Inferior parietal cortex (tissue), 1 donor: ENCODE measurements at regions not wholly inside any gene's neighbourhood (a gene's known extent, or its start where the extent isn't known, plus 50 kb on each side); places are given as distances from the start of the nearest gene placed in this dataset.

Experiments
- DNase-seq: peaks from one replicate; pipeline ENCODE4 v3.0.0-alpha.2; 2016; ENCODE audit errors: extremely low spot score

DNA sequence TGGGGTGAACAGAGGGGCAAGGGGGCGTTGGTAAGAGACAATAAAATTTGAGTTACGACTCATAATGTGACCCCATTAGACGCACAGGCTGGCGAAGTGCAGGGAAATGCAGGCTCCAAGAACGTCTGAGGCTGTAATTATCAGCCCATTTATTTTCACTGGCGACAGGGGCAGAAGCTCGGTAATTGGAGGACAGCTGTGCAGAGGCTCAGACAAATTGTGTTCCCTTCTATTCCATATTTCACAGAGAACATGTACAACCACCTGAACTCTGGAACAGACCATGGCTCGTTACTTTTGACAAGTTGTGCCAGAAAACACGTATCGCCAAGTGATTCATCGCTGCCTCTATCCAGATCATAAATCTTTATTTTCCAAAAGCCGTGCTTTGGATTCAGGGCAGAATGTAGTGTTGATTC is 137.3 kb upstream of the FRMD4A start:
- DNase-seq = no peak

DNA sequence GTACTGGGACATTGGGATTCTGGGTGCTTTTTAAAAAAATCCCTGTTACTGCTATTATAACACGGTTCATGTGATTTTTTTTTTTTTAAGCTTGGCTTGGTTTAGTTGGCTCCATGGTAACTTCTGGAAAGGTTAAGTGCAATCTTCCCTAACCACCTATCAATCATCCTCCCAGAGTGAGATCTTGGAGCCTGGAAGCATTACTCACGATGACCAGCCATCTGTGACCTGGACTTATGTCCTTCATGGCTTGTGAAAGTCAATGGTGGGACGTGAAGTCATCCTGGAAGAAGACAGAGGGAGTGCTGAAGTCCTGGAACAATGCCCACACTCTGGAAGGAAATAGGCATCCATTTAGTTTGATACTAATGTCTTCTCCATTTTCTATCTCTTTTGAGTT is 135.5 kb upstream of the FRMD4A start:
- DNase-seq = no peak

DNA sequence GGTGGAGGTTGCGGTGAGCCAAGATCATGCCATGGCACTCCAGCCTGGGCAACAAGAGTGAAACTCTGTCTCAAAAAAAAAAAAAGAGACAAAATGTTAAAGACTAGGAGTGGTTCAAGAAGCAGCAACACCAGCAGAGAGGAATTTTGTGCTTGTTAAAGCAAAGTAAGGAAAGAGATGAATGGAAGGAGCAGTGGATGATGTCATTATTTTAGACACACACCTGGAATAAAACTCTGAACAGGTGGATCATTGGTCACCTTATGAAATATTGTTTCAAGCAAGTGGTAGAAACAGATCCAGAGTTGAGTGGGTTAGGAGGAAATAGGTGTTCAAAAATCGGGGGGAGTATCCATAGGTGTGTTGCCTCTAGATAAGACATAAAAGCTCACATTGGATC is 129.7 kb upstream of the FRMD4A start:
- DNase-seq = no peak

DNA sequence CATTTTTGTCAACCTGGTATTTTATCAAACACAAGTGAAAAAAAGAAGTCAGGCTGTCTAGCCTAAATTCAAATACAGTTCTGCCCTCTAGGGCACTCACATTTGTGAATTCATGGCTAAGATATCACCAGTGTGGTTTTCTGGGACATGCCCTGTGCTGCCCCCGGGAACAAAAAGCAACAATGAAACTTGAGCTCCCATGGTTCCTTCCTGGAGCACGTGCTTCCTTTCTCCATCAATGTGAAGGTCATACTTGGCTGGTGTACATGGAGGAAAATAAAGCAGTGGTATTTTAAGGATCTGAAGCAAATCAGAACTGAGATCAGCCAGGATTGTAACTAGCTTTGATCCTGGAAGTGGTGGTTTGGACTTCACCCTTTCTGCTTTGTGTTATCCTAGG is 128.9 kb upstream of the FRMD4A start:
- DNase-seq = no peak

DNA sequence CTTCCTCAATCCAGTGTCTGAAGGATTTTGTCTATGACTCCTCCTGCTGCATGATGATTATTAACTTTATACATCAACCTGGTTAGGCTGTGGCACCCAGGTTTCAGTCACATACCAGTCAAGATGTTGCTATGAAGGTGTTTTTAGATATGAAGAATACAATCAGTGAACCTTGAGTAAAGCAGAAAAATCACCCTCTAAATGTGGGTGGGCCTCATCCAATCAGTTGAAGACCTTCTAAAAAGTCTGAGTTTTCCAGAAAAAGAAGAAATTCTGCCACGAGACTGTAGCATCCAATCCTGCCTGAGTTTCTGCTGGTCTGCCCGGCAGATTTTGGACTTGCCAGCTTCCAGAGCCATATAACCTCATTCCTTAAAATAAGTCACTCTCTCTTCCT is 126.1 kb upstream of the FRMD4A start:
- DNase-seq = no peak

DNA sequence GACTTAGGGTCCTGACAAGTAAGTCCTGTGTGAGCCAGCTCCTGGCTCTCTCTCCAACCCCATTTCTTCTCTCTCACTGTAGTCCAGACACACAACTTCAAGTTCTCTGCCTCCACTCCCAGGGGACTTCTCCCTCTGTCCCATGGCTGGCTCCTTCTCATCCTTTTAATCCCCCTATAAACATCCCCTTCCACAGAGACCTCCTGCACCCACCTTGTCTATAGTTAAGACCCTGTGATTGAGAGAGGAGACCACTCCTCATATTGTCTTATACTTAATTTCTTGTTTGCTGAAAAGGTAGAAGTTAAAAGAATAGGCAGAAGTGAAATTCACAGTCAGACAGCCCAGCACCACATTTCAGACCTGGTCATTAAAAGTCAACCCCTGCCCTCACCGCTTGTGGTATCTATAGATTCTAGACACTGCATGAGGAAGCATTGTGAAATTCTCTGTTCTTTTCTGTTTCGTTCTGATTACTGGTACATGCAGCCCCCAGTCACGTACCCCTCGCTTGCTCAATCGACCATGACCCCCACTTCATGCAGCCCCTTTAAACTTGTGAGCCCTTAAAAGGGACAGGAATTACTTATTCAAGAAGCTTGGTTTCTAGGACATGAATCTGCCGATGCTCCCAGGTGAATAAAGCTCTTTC is 125.6 kb upstream of the FRMD4A start:
- no peak for DNase-seq

DNA sequence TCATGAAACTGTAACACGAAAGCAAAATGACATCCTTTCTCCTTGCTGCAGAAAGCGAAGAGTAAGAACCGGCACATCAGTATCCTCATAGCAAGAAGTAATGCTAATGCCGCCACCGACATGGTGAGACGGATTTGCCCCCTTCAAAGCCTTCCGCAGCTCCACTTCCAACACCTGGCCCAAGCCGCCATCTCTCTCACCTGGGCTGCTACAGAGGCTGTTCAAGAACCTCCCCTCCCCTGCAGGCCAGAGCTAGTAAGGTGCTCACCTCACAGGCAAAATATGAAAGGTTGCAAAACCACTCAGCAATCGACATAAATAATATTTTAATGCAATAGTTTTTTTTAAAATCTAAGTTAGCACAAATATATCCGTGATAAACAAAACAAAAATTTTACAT is 123.9 kb upstream of the FRMD4A start:
- DNase-seq = no peak

DNA sequence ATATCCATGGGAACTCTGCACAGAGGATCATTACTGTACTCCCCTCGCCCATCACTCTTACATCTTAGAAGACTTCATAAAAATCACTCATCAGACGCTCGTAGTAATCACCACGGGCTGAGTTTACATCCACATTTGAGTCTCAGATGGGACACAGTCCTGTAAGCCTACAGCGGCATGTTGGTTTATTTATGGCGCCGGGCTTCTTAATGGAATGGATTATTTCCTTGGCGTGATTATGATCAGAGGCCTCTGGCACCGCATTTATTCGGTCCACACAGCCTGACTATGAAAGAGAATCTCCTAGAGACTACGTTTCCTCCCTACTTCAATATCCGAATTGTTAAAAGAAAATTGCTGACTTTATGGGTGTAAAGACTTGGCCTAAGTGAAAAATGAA is 123.5 kb upstream of the FRMD4A start:
- no peak for DNase-seq

DNA sequence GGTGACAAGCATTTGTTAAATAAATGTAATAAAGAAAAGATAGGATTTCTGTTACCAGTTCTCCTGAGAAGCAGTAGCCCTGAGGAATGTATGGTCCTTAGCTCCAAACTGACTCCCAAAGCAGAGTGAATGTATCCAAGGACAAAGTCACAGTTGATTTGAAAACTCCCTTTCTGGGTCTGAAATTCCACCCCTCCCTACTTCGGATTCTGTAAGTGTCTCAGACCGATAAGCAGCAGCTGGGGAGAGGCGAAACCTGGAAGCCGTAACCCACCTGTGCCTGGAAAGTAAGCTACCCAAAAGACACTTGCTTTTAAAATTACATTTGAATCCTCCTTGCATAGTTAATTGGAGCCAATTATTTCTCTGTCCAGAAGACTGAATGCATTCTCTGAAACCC is 122.9 kb upstream of the FRMD4A start:
- DNase-seq = no peak

DNA sequence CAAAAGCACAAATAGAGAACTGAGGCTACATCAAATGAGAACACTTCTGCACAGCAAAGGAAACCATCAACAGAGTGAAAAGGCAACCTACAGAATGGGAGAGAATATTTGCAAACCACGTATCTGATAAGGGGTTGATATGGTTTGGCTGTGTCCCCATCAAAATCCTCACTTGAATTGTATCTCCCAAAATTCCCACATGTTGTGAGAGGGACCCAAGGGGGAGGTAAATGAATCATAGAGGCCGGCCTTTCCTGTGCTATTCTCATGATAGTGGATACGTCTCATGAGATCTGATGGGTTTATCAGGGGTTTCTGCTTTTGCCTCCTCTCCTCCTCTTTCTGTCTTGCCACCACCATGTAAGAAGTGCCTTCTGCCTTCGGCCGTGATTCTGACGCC is 120.6 kb upstream of the FRMD4A start:
- DNase-seq = no peak

DNA sequence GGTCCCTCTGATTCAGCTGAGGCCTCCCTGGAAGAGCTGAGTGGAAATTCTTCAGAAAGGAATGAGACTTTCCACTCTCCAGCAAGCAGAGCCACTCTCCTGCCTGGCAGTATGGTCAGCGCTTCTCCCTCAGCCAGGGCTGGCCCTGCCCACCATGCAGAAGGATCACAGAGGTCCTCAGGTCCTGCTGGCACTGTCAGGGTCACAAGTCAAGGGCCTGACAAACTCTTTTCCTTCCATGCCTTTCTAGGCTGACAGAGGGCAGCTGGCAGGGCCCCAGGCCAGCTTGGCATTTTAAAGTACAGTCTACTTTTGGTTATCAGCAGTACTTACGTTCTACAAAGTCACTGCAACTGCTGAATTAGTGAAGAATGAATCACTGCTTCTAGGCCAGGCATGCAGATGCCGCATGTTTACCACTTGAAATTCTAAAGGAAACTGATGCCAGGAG is 119.3 kb upstream of the FRMD4A start:
- DNase-seq = no peak

DNA sequence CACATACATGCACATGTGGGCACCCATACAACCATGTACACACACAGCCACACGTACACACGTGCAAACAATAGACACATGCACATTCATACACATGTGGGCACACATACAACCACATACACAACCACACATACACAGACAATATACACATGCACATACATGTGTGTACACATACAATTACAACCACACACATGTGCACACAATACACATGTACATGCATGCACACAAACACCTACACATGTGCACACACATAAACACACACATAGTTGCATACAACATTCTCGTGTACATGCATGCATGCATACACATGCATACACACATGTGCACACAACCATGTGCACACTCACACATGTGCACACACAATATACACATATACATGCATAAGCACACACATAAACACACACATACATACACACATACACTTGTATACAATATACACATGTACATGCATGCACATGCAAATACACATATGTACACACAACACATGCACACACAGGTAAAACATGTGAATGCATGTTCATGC is 118.6 kb upstream of the FRMD4A start:
- no peak for DNase-seq

DNA sequence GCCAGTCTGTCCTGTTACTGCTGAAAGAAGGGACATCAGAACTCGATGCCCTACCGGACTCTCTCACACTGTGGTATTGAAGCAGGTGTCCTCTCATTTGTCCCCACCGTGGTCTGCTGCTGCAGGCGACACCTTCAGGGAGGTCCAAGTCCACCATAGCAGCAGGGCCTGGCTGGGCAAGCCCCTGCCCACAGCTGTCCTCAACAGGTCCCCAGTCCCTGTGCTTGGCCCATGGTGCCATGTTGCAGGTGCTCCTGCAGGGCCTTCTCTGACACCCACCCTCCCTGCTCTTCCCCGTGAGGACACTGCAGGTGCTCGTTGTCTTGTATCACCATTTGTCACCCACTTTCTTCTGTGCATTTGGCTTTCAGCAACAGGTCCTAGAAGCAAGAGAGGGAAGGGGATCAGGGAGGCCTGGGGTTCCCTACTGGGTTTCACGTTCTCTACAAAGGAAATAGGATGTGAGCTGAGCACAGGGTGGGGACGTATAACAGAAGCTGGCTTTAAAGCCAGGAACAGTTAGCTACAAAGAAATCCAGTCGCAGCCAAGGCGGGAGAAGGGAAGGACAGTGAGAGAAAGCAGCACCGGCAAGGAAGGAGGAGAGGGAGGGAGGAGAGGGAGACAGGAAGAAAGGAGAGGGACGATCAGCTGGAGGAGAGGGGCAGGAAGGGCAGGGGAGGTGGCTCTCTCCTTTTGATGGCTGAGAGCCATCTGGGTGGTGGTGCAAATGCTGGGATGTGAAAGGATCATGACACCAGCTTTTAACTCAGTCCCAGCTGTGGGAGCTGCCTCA is 117.7 kb upstream of the FRMD4A start:
- DNase-seq = no peak

DNA sequence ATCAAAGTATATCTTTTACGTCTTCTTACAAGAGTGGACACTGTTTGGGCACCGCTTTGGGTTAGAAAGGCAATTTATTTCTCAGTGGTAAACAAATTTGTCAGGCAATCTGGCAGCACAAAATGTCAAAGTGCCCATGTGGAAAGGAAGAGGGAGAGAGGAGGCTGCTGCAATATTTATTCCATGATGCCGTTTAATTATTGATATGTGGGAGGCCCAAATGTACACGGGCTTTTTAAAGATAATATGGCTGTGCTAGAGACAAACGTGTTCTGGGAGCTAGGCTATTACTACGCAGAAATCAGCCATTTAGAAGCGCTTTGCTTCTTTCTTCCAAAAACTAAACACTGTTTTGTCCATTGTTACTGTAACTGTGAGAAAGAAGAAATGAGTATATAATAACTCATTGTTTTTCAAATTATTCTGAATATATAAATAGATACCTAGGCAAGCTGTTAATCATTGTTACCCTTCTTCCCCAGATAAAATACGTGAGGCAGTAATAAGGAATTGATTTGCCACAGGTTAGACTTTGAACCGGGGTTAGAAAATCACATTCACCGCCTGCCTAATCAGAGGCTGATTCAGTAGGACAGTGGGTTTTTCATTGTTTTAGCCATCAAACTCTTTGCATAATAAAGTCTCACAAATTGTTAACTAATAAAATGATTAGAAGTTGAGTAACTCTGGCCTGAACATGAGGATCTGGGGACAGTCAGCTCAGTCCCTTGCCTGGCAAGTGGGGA is 116.5 kb upstream of the FRMD4A start:
- DNase-seq = no peak

DNA sequence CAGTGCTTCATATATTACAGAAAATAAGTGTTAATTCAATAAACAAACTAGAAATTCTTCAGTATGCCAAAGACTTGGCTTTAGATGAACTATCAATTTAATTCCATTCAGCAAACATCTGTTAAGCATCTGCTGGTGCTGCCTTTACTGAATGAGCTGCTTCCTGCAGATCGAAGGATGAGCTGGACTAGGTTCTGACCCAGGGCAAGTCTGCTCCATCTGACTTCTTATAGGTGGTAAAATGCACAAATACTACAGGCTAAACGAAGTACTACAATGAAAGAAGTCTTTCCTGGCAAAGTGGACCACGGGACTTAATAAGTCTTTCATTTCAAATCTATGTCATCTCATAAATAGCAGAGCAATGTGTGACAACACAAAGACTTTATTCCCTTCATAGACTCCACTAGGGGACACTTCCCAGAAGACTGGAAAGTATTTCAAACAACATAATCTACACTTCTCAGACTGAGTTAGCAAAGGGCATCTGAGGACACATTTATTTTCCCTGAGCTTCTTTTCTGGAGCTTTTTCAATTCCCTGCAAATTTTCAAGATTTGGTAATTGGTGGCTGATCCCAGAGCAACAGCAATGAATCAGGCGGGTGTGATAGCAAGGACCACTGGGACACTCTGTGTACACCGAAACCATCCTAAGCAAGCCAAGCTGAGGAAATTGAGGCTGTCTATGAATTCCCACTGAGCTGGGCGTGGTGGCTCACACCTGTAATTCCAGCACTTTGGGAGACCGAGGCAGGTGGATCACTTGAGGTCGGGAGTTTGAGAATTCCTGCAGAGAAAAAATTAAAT is 108.9 kb upstream of the FRMD4A start:
- no peak for DNase-seq

DNA sequence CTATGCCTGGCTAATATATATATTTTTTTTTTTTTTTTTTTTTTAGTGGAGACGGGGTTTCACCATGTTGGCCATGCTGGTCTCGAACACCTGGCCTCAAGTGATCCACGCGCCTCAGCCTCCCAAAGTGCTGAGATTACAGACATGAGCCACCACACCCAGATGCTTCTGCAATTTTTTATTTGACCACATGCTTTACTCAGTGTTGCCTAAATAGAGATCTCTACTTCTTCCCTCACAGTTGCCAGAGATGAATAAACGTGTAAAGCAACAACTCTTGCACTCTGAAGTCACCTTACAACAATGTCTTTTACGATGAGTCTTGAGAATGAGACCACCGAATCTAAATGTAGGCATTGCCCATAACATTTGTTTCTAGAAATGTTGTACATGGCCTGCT is 107.9 kb upstream of the FRMD4A start:
- DNase-seq = no peak

DNA sequence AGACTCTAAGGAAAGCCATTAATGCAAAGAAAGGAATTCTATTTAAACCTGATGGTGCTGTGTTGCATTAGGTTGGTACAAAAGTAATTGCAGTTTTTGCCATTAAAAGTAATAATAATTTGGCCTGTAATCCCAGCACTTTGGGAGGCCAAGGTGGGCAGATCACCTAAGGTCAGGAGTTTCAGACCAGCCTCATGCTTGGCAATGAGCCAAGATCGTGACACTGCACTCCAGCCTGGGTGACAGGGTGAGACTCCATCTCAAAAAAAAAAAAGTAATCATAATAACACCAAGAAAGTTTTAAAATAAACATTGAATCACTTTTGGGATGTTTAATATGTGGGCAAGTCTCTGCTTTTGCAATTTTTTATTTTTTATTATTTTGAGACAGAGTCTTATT is 107.3 kb upstream of the FRMD4A start:
- DNase-seq = no peak

DNA sequence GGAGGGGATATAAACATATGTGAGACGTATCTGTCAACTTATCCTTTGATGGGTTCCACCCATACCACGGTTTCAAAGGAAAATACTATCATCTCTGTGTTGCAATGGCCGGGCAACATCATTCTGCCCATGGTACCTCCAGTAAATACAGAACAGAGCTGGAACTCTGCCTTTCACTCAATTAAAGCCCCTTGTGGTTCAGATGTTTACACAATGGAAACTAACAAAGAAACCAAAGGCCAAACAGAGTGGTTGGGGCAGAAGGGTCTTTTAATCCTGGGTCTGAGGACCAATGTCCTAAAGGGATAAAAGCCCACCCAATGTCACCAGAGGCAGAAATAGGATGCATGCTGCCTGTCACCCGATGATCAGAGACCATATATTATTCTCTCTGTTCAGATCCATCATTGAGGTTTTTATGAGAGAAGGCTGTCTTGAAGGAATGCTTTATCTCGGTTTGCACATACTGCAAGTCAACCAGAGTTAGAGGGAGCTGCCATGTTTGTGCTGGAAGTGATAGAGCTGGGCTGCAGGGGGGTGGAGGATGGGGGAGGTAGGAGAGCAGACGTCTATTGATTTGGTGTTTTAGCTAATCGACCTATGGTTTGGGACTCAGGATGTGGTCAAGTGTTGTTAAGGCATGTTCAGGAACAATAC is 105.4 kb upstream of the FRMD4A start:
- no peak for DNase-seq

DNA sequence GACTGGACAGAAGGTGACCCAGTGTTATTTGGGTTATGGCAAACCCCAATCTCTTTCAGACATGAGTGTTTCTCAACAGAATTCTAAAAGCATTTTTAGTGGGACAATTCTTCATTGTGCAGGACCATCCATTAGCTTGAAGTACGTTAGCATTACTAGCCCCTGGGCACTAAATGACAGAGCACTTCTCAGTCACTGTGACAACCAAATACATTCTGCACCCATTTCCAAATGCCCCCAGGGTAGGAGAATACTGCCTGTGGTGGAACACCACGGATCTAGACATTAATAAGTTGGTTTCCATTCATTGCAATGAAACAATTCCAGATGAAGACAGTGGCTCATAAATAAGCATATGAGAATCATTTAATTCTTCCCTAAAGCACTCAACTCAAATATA is 102.4 kb upstream of the FRMD4A start:
- no peak for DNase-seq

DNA sequence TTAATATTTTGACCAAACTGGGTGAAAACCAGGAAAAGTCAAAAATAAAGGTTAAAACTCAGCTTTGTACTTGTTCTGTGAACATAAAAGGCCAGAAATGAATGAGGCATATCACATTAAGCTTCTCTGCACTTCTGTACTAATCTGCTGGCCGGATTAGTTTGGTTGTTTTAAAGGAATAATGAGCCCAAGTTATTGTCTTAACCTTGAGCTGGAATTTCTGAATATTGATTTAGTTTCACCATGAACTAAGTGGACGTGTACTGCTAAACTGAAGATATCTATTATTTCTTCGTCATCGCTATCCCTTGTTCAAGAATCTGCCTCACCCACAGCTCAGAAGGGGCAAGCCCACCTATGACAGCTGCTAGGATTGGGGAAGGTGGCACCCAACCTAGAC is 101.1 kb upstream of the FRMD4A start:
- DNase-seq = no peak

DNA sequence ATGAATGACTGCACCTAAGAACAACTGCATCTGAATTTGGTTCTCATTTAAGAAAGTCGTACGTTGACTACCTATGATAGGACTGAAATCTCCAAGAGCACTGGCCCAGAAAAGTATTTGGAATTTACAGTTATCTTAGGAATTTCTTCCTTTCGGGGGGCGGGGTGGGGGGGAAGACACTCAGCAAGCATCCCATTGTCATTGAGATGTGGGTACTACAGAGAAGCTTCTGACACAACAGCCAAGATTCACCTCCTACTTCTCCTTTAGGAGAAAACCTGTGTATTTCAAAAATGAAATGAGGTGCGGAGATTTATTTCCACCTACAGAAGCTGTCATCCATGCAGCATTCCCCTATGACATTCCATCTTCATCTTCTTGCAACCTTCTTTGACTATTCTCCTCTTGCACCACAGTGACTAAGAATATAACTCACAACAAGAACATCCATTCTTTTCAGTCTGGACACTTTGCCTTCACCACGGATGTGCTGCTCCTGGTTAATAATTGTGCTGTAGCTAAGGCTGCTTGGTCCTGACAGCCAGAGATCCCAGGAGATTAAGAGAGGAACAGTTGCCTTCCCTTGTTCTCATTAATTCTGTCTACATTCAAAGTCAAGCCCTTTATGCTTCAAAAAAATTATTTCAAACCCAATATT is 98.4 kb upstream of the FRMD4A start:
- no peak for DNase-seq
